ENCODE measurements at regions not wholly inside any gene's neighbourhood (a gene's known extent, or its start where the extent isn't known, plus 50 kb on each side); places are given as distances from the start of the nearest gene placed in this dataset.

DNA sequence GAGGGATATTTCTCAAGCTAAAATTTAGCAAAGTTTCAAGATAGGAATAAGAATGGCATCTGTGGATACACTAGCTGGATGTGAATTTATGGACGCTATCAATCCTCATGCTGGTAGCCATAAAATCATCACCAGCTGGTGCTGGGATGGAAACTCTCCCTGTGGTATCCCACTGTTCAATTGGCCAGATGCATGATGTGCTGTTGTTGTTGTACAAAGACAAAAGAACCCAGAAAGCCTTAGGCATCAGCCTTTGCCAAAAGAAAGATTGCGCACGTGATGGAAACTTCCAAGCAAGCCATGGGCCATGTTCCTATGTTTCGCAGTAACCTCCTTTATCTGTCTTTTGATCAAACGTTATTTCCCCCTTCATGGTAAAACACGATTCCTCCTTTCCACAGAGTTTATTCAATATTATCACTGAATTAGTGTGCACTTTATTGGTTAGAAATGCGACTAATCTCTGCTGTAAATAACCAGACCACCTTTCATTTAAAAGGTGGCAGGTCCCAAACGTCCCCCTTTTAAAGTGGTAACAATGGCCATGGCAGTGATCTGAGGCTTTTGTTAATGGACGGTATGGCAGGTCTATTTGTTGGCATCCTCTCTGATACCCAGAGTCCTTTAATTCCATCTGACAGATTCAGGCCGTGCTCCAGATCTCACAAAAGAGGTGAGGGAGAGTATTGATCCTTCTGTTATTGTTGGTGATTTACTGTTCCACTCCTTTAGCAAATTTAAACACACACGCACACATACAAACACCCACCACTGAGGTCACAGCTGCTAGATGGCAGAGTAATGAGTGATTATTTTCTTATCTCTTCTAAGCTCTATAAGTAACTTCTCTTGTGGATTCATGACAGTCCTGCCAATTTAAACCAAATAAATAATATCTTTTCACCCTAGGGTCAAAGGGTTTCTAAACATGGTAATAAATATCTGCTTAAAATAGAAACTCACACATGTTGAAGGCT is 291.2 kb upstream of the KCNMB2 start:
- no peak overlapping the region for H3K4me3 ChIP-seq (ENCODE audit: low read length)
- no peak for DNase-seq (ENCODE audit: low read depth, low spot score)

- no peak overlapping the region for H3K4me3 ChIP-seq (ENCODE audit: low read length)
- DNase-seq (ENCODE audit: low read depth, low spot score), result peak; percentile 8
Observed at GRCh38 chr3:178246004-178246403, 290.2 kb upstream of the KCNMB2 start.

- no peak for DNase-seq (ENCODE audit: low read depth, low spot score)
- H3K4me3 ChIP-seq (ENCODE audit: low read length), result no peak overlapping the region
Observed at GRCh38 chr3:178255315-178255714, 280.9 kb upstream of the KCNMB2 start.

GRCh38 chr3:178257491-178257890 is 278.7 kb upstream of the KCNMB2 start:
- no peak for DNase-seq (ENCODE audit: low read depth, low spot score)

GRCh38 chr3:178258121-178258520 is 278.1 kb upstream of the KCNMB2 start:
- H3K4me3 ChIP-seq (ENCODE audit: low read length), result no peak overlapping the region
- no peak for DNase-seq (ENCODE audit: low read depth, low spot score)

More at GRCh38 chr3:178257491-178257890, 278.7 kb upstream of the KCNMB2 start:
- no peak overlapping the region for H3K4me3 ChIP-seq (ENCODE audit: low read length)

DNA sequence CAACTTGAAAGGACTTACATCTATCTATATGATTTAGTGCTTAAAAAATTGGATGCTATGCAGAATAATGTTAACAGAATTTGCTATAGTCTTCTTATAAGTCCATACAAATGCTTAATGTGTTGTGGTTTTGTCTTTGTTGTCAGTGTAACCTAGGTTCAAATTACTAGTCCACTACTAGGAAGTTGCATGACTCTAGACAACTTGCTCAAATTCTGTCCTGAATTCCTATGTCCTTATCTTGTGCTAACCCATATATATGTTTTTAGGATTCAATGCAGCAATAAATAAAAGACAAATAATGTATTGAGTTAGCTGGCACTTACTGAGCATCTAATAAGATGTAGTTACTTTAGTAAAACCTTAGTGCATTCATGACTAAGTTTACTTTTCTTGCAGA is 276.5 kb upstream of the KCNMB2 start:
- H3K4me3 ChIP-seq (ENCODE audit: low read length), result no peak overlapping the region
- no peak for DNase-seq (ENCODE audit: low read depth, low spot score)

DNA sequence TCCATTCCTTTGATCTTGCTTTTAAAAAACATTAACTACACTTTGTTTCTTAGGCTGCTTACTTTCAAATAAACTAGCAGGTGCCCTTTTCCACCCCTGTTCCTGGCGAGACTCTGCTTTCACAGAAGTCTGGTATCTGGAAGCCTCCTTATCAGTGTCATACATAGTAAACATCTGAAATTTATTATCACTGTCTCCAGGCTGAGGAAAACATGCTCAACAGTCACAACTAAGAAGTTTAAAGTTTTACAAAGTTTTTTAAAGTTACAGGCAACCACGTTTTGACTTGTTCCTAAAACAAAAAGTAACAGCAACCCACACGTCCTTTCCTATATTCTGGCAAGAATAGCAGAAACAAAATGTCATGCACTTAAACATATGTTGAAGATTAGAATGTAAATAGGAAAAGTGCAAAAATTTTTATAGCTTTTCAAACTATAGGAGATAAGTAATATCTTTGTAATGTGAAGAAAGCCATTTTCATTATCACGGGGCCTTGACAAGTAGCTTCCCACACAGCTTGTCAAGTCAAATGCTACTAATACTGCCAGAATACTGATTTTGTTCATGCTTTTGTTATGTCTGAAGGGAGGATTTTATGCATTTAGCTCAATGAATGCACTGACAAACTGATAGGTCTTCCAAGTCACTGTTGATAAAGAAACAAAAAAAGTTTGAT is 275.2 kb upstream of the KCNMB2 start:
- no peak overlapping the region for H3K4me3 ChIP-seq (ENCODE audit: low read length)
- DNase-seq (ENCODE audit: low read depth, low spot score), result no peak

DNA sequence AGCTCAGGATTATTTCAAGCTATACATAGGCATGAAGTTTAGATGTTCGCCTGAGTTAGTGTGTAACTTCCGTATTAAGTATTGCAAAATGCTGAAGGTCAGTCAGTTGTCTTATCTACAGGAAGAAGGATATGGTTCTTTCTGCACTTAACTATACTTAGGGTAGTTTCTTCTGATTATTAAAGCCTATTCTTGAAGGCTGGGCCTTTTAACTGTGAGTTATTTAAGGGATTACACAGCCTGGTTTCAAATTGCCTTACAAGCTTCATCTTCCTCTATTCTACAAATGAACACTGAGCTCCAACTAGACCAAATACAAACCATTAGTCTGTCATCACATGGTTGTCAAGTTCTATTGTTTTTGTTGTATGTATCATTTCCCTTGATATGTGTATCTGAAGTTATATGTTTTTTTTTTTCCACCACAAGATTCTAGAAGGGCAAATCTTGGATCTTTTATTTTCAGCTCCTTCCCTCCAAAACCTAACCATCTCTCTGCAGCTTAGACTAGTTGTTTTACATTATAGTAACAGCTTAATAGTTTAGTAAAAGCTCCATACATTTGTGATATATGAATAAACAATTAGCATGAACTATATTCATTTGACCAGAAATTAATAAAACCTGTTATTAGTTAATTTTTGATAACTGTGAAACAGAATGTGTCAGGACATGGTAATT is 272.9 kb upstream of the KCNMB2 start:
- no peak for DNase-seq (ENCODE audit: low read depth, low spot score)
- no peak overlapping the region for H3K4me3 ChIP-seq (ENCODE audit: low read length)

- no peak overlapping the region for H3K4me3 ChIP-seq (ENCODE audit: low read length)
- no peak for DNase-seq (ENCODE audit: low read depth, low spot score)
Observed at GRCh38 chr3:178267158-178267844, 268.9 kb upstream of the KCNMB2 start.

DNA sequence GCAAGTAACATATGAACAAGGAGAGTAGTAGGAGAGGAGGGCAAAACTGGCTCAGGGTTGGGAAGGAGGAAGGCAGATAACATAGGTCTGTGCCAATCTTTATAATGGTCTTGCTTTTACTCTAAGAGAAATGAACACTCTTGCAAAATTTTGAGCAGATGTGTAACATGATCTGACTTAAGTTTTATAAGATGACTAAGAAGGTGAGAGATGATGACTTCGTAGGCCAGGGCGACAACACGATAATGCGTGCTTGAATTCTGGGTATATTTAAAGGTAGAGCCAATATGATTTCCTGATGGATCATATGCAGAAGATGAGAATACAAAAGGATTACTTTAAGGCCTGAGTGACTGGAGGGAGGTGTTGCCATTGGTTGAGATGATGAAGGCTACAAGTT is 265.4 kb upstream of the KCNMB2 start:
- no peak overlapping the region for H3K4me3 ChIP-seq (ENCODE audit: low read length)
- no peak for DNase-seq (ENCODE audit: low read depth, low spot score)

GRCh38 chr3:178271740-178272387 is 264.4 kb upstream of the KCNMB2 start:
- no peak overlapping the region for H3K4me3 ChIP-seq (ENCODE audit: low read length)
- DNase-seq (ENCODE audit: low read depth, low spot score), result no peak

DNA sequence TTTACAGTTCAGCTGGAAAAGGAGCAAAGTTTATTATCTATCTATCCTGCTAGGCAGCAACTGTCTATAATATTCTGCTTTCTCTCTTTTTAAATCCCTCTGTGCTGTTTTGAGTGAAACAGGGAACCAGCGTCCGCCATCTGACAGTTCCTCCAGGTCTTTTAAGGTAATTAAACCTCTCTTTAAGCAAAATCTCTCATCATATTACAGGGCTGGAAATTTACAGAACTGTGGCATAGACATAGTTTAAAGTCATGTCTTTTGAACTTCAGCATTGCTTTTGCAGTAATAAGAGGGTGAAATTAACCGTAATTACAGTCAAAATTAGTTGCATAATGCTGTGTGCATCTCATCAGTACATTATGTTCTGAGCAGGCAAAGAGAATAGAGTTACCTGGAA is 263.4 kb upstream of the KCNMB2 start:
- DNase-seq (ENCODE audit: low read depth, low spot score), result no peak

GRCh38 chr3:178274711-178275110 is 261.5 kb upstream of the KCNMB2 start:
- no peak overlapping the region for H3K4me3 ChIP-seq (ENCODE audit: low read length)
- DNase-seq (ENCODE audit: low read depth, low spot score), result no peak

More for the DNA sequence above, 263.4 kb upstream of the KCNMB2 start:
- H3K4me3 ChIP-seq (ENCODE audit: low read length), result no peak overlapping the region

GRCh38 chr3:178275311-178275710 is 260.9 kb upstream of the KCNMB2 start:
- H3K4me3 ChIP-seq (ENCODE audit: low read length), result no peak overlapping the region
- no peak for DNase-seq (ENCODE audit: low read depth, low spot score)

- no peak overlapping the region for H3K4me3 ChIP-seq (ENCODE audit: low read length)
- no peak for DNase-seq (ENCODE audit: low read depth, low spot score)
Observed at GRCh38 chr3:178275793-178276192, 260.4 kb upstream of the KCNMB2 start.

GRCh38 chr3:178277605-178278004 is 258.6 kb upstream of the KCNMB2 start:
- no peak overlapping the region for H3K4me3 ChIP-seq (ENCODE audit: low read length)
- DNase-seq (ENCODE audit: low read depth, low spot score), result no peak

GRCh38 chr3:178283561-178283960 is 252.7 kb upstream of the KCNMB2 start:
- no peak for DNase-seq (ENCODE audit: low read depth, low spot score)
- H3K4me3 ChIP-seq (ENCODE audit: low read length), result no peak overlapping the region

DNA sequence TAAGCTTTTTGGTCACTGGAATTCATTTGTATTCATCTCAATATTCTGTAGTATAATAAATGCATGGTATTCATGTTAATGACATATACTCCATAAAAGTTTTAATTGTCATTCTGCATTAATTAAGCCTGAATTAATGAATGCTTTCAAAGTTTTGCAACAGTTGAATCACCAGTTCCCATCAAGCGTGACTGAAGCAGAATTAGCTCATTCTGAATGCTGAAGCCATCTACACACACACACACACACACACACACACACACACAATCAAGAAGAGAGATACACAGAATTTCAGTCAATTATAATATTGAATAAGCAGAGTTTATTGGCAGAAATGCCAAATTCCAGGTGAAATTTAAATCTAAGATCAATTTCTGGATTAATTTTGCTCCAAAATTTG is 252.1 kb upstream of the KCNMB2 start:
- no peak for DNase-seq (ENCODE audit: low read depth, low spot score)
- H3K4me3 ChIP-seq (ENCODE audit: low read length), result no peak overlapping the region

GRCh38 chr3:178288074-178288473 is 248.2 kb upstream of the KCNMB2 start:
- no peak for DNase-seq (ENCODE audit: low read depth, low spot score)
- H3K4me3 ChIP-seq (ENCODE audit: low read length), result no peak overlapping the region

All from Jurkat, Clone E6-1 (cell line).